HEK293T (cell line): ENCODE measurements at regions not wholly inside any gene's neighbourhood (a gene's known extent, or its start where the extent isn't known, plus 50 kb on each side); places are given as distances from the start of the nearest gene placed in this dataset.

ENCODE experiments used
- CTCF ChIA-PET: fragments of 350-600 bp; formaldehyde crosslinking; extraction: SDS; loops from one replicate; lab custom pipeline; 2021; ENCODE audit warnings: antibody characterized with exemption, inconsistent platforms; lab: Yijun Ruan, JAX
- POLR2A ChIA-PET: fragments of 350-600 bp; formaldehyde crosslinking; extraction: SDS; loops from one replicate; lab custom pipeline; 2020; ENCODE audit warnings: antibody characterized with exemption, inconsistent platforms; lab: Yijun Ruan, JAX
- DNase-seq: peaks from one replicate; pipeline ENCODE4 v3.0.0; 2012; ENCODE audit warnings: mixed read lengths; ENCODE audit errors: extremely low spot score
- ARNT ChIP-seq: fragments of 450-650 bp; IDR thresholded peaks from 2 replicates; pipeline ENCODE4 v1.6.1; 2017; ENCODE audit warnings: mild to moderate bottlenecking
- BHLHE40 ChIP-seq: fragments of 450-650 bp; IDR thresholded peaks from 2 replicates; pipeline ENCODE4 v1.6.1; 2016; ENCODE audit warnings: mild to moderate bottlenecking, moderate library complexity, borderline replicate concordance
- CTBP1 ChIP-seq: fragments of 450-650 bp; IDR thresholded peaks from 2 replicates; pipeline ENCODE4 v1.6.1; 2016; ENCODE audit warnings: borderline replicate concordance
- ELF4 ChIP-seq: fragments of 450-650 bp; IDR thresholded peaks from 2 replicates; pipeline ENCODE4 v1.6.1; 2017; ENCODE audit warnings: antibody characterized with exemption
- FOXA1 ChIP-seq: fragments of 450-650 bp; IDR thresholded peaks from 2 replicates; pipeline ENCODE4 v1.6.1; 2016; ENCODE audit warnings: mild to moderate bottlenecking
- FOXK2 ChIP-seq: fragments of 450-650 bp; IDR thresholded peaks from 2 replicates; pipeline ENCODE4 v1.6.1; 2016; ENCODE audit warnings: mild to moderate bottlenecking
- FOXM1 ChIP-seq: fragments of 450-650 bp; IDR thresholded peaks from 2 replicates; pipeline ENCODE4 v1.6.1; 2017; ENCODE audit warnings: mild to moderate bottlenecking, borderline replicate concordance
- HDGF ChIP-seq: fragments of 450-650 bp; IDR thresholded peaks from 2 replicates; pipeline ENCODE4 v1.6.1; 2017; ENCODE audit warnings: antibody characterized with exemption, borderline replicate concordance
- L3MBTL2 ChIP-seq: fragments of 450-650 bp; conservative IDR thresholded peaks from 2 replicates; pipeline ENCODE4 v1.6.1; 2016; ENCODE audit warnings: mild to moderate bottlenecking
- LEF1 ChIP-seq: fragments of 450-650 bp; IDR thresholded peaks from 2 replicates; pipeline ENCODE4 v1.6.1; 2017; ENCODE audit warnings: mild to moderate bottlenecking, borderline replicate concordance
- NFRKB ChIP-seq: fragments of 450-650 bp; IDR thresholded peaks from 2 replicates; pipeline ENCODE4 v1.6.1; 2016; ENCODE audit warnings: mild to moderate bottlenecking, moderate library complexity
- SP1 ChIP-seq: fragments of 450-650 bp; IDR thresholded peaks from 2 replicates; pipeline ENCODE4 v1.6.1; 2017
- SUZ12 ChIP-seq: fragments of 450-650 bp; IDR thresholded peaks from 2 replicates; pipeline ENCODE4 v1.6.1; 2016; ENCODE audit warnings: mild to moderate bottlenecking
- TARDBP ChIP-seq: fragments of 450-650 bp; IDR thresholded peaks from 2 replicates; pipeline ENCODE4 v1.6.1; 2016
- ZNF384 ChIP-seq: fragments of 450-650 bp; IDR thresholded peaks from 2 replicates; pipeline ENCODE4 v1.6.1; 2016
- TF ChIP-seq, protein P1 (sequence below): fragments of 450-650 bp; IDR thresholded peaks from 2 replicates; pipeline ENCODE4 v1.6.1; 2016

DNA sequence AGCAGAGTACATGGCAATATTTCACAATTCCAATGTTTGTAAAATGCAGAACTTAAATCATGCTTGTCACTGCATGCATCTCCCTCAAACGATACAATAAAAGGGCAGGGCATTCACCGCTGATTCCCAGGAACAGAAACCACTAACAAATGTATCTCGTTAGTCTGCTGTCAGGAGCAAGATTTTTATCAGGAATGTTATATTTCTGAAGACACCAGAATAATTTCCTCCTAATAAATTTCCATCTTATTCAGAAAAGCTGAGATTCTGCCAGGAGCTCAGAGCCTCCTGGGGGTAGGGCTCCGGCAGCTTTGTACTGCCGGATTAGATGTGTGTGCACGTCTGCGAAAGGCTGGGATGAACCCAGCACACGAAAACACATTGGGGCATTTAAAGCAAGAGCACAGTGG lies 54.0 kb upstream of the LDB2 start:
- no peak for DNase-seq
- TF ChIP-seq CTBP1 (no peak), SP1 (no peak), SUZ12 (no peak), FOXK2 (no peak), ARNT (no peak), L3MBTL2 (no peak), LEF1 (no peak), FOXM1 (no peak), ZNF384 (no peak), TARDBP (no peak), ELF4 (no peak), HDGF (no peak), NFRKB (no peak), BHLHE40 (no peak), FOXA1 (no peak)
- TF ChIP-seq, protein P1, sequence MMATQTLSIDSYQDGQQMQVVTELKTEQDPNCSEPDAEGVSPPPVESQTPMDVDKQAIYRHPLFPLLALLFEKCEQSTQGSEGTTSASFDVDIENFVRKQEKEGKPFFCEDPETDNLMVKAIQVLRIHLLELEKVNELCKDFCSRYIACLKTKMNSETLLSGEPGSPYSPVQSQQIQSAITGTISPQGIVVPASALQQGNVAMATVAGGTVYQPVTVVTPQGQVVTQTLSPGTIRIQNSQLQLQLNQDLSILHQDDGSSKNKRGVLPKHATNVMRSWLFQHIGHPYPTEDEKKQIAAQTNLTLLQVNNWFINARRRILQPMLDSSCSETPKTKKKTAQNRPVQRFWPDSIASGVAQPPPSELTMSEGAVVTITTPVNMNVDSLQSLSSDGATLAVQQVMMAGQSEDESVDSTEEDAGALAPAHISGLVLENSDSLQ: no peak
- ChIA-PET CTCF (no interaction called here), POLR2A (no interaction called here)
